HCT116 (cell line): ENCODE measurements at regions not wholly inside any gene's neighbourhood (a gene's known extent, or its start where the extent isn't known, plus 50 kb on each side); places are given as distances from the start of the nearest gene placed in this dataset.
"Not testable (repeated sequence)": the region's sequence is repeated elsewhere in the genome, so short reads cannot be mapped to it uniquely, and the experiment has no call there.

Experiments used
- ATAC-seq: fragments of 200-7000 bp; cut with Tn5 transposase; 2 replicates; pipeline ENCODE4 v1.9.1; 2020; ENCODE audit warnings: mild to moderate bottlenecking, moderate library complexity
- BruUV-seq: library from RNA; stranded (reverse); fragments of 400-500 nt; replicated peaks from 2 replicates; lab custom pipeline; 2021; lab: Mats Ljungman, UMichigan
- CTCF ChIA-PET: fragments of 300-600 bp; sonication (Branson Sonifier 250); formaldehyde crosslinking; loops from one replicate; lab custom pipeline; 2021; ENCODE audit warnings: antibody characterized with exemption; lab: Charles Lee
- POLR2A ChIA-PET: fragments of 300-600, 350-600 bp; sonication (Branson Sonifier 250); formaldehyde crosslinking; loops from one replicate; lab custom pipeline; 2021; ENCODE audit warnings: antibody characterized with exemption; lab: Charles Lee
- RAD21 ChIA-PET, 2 experiments: fragments of 300-600 bp; sonication (Branson Sonifier 250); formaldehyde crosslinking; loops; one replicate each; lab custom pipeline; 2023; ENCODE audit warnings: low total read pairs in 2 of 2; ENCODE audit not compliant: uncharacterized antibody in 2 of 2, unreplicated experiment in 2 of 2, low non-redundant PET in 1 of 2; lab: Charles Lee
- DNase-seq: peaks from one replicate; pipeline ENCODE4 v3.0.0-alpha.2; 2010; ENCODE audit warnings: low read depth, low spot score
- H2AFZ ChIP-seq: fragments of 200-600 bp; shearing (Covaris generic), sonication (generic); 2 replicates; pipeline ENCODE4 v1.6.1; 2017; ENCODE audit warnings: low read depth, mixed run types, mixed read lengths, antibody characterized with exemption, low read length; ENCODE audit not compliant: poor library complexity, severe bottlenecking
- H3K27ac ChIP-seq: 2 replicates; pipeline ENCODE4 v1.5.1; 2012; ENCODE audit warnings: low read depth, low read length
- H3K27me3 ChIP-seq: fragments of 200-600 bp; sonication (generic); 2 replicates; pipeline ENCODE4 v1.6.1; 2016; ENCODE audit warnings: mixed run types, low read length, mixed read lengths; ENCODE audit not compliant: insufficient read depth
- H3K36me3 ChIP-seq, 2 experiments: fragments of 200-500 bp in 1 of 2; fragments of 200-600 bp in 1 of 2; sonication (Bioruptor generic) in 1 of 2; sonication (generic) in 1 of 2; 2 replicates each; pipeline versions ENCODE4 v1.5.1 to v1.6.1; 2014 to 2016; ENCODE audit warnings: low read length in 2 of 2, inconsistent platforms in 1 of 2, mixed read lengths in 1 of 2, mixed run types in 1 of 2; ENCODE audit not compliant: insufficient read depth in 2 of 2, control insufficient read depth in 1 of 2
- H3K4me1 ChIP-seq, 2 experiments: fragments of 200-600 bp in 1 of 2; sonication (generic) in 1 of 2; 2 replicates each; pipeline versions ENCODE4 v1.5.1 to v1.6.1; 2012 to 2017; ENCODE audit warnings: low read length in 2 of 2, inconsistent platforms in 1 of 2, mild to moderate bottlenecking in 1 of 2, mixed read lengths in 1 of 2, mixed run types in 1 of 2, moderate library complexity in 1 of 2; ENCODE audit not compliant: insufficient read depth in 2 of 2, control insufficient read depth in 1 of 2
- H3K4me2 ChIP-seq: fragments of 200-600 bp; sonication (generic); 2 replicates; pipeline ENCODE4 v1.6.1; 2017; ENCODE audit warnings: mixed run types, low read length, mixed read lengths
- H3K4me3 ChIP-seq, 2 experiments: fragments of 200-600 bp in 1 of 2; sonication (generic) in 1 of 2; replicated peaks in 1 of 2; 2 replicates each; pipeline ENCODE4 v1.5.1; 2011 to 2016; ENCODE audit warnings: low read length in 2 of 2, control low read depth in 1 of 2, low read depth in 1 of 2, mild to moderate bottlenecking in 1 of 2, mixed read lengths in 1 of 2, mixed run types in 1 of 2
- H3K79me2 ChIP-seq: fragments of 200-600 bp; sonication (generic); 2 replicates; pipeline ENCODE4 v1.6.1; 2017; ENCODE audit warnings: mild to moderate bottlenecking, mixed run types, low read length, moderate library complexity, mixed read lengths; ENCODE audit not compliant: insufficient read depth
- H3K9ac ChIP-seq: fragments of 200-600 bp; sonication (generic); 2 replicates; pipeline ENCODE4 v1.6.1; 2016; ENCODE audit warnings: low read length, mixed read lengths
- H3K9me2 ChIP-seq: fragments of 200-600 bp; sonication (generic), shearing (Covaris generic); 2 replicates; pipeline ENCODE4 v1.6.1; 2017; ENCODE audit warnings: mixed run types, mild to moderate bottlenecking, moderate library complexity; ENCODE audit not compliant: insufficient read depth
- H3K9me3 ChIP-seq, 2 experiments: fragments of 200-500 bp in 1 of 2; fragments of 200-600 bp in 1 of 2; sonication (Bioruptor generic) in 1 of 2; sonication (generic) in 1 of 2; 2 replicates each; pipeline ENCODE4 v1.6.1; 2014 to 2017; ENCODE audit warnings: low read length in 2 of 2, mixed read lengths in 2 of 2, inconsistent platforms in 1 of 2, low read depth in 1 of 2, mild to moderate bottlenecking in 1 of 2, mixed run types in 1 of 2, moderate library complexity in 1 of 2; ENCODE audit not compliant: control insufficient read depth in 1 of 2, insufficient read depth in 1 of 2
- H4K20me1 ChIP-seq: fragments of 200-600 bp; sonication (generic), shearing (Covaris generic); 2 replicates; pipeline ENCODE4 v1.6.1; 2017; ENCODE audit warnings: mixed run types, mild to moderate bottlenecking, moderate library complexity; ENCODE audit not compliant: insufficient read depth
- CBX3 ChIP-seq: IDR thresholded peaks from 2 replicates; pipeline ENCODE4 v1.6.1; 2012; ENCODE audit warnings: low read depth
- CTCF ChIP-seq, 3 experiments: fragments of 200-600 bp in 1 of 3; sonication (generic) in 1 of 3; IDR thresholded peaks in 2 of 3; conservative IDR thresholded peaks in 1 of 3; 2 replicates each; pipeline ENCODE4 v1.5.1; 2012 to 2017; ENCODE audit warnings: low read depth in 2 of 3, low read length in 2 of 3, antibody characterized with exemption in 1 of 3, borderline replicate concordance in 1 of 3, control low read depth in 1 of 3, mild to moderate bottlenecking in 1 of 3, mixed read lengths in 1 of 3, mixed run types in 1 of 3, moderate library complexity in 1 of 3; ENCODE audit not compliant: insufficient read depth in 1 of 3
- MAX ChIP-seq: IDR thresholded peaks from 2 replicates; pipeline ENCODE4 v1.6.1; 2012
- SP1 ChIP-seq: IDR thresholded peaks from 2 replicates; pipeline ENCODE4 v1.6.1; 2012; ENCODE audit warnings: low read depth
- TCF7L2 ChIP-seq: IDR thresholded peaks from 2 replicates; pipeline ENCODE4 v1.7.0; 2011; ENCODE audit warnings: borderline replicate concordance, inconsistent platforms; ENCODE audit not compliant: insufficient read depth, insufficient read length; ENCODE audit errors: extremely low read depth
- YY1 ChIP-seq: IDR thresholded peaks from 2 replicates; pipeline ENCODE4 v1.6.1; 2011; ENCODE audit warnings: low read length, low read depth, moderate library complexity, mild to moderate bottlenecking; ENCODE audit not compliant: insufficient replicate concordance; ENCODE audit errors: extremely low read depth
- intact Hi-C: fragments of 100-400 bp; cut with micrococcal nuclease; formaldehyde crosslinking; loops from 2 replicates; pipeline ENCODE4 v1.10.0; 2022

GRCh38 chr5:163165277-163165676 lies 272.1 kb upstream of the CCNG1 start:
- Histone ChIP-seq H3K4me2 (no peak overlapping the region), H3K9ac (no peak overlapping the region), H4K20me1 (no peaks in the 10 kb centered on the region), H3K4me3 (no peak overlapping the region), H2AFZ (no peak overlapping the region), H3K9me2 (no peaks in the 10 kb centered on the region), H3K36me3 (no peaks in the 10 kb centered on the region), H3K27me3 (no peaks in the 10 kb centered on the region), H3K4me1 (no peaks in the 10 kb centered on the region), H3K9me3 (no peaks in the 10 kb centered on the region), H3K79me2 (no peaks in the 10 kb centered on the region), H3K27ac (no peak overlapping the region)
- ATAC-seq (no peak), DNase-seq (no peak)
- ChIA-PET CTCF (no interaction called here), POLR2A (no interaction called here), RAD21 (no interaction called here)
- no TSS peak for BruUV-seq
- no peak for TF ChIP-seq CBX3
- no peak for TF ChIP-seq TCF7L2
- no peak for TF ChIP-seq SP1
- no peak for TF ChIP-seq MAX
- no peak for TF ChIP-seq CTCF (IDR thresholded peaks at IDR 0.05 in 2 of 3, conservative IDR thresholded peaks at IDR 0.05 in 1 of 3; ENCODE audit: borderline replicate concordance in 1 of 3, insufficient read depth in 1 of 3, low read depth in 2 of 3, low read length in 2 of 3)
- TF ChIP-seq YY1, result no peak
- intact Hi-C loops, result no loop called here

- RAD21 ChIA-PET, ATAC-seq, H3K9me3 ChIP-seq, H3K9ac ChIP-seq, H2AFZ ChIP-seq, H3K36me3 ChIP-seq, CTCF ChIA-PET, H3K79me2 ChIP-seq, H4K20me1 ChIP-seq, H3K27ac ChIP-seq, H3K27me3 ChIP-seq, BruUV-seq, H3K4me3 ChIP-seq, H3K9me2 ChIP-seq, H3K4me2 ChIP-seq, intact Hi-C loops, H3K4me1 ChIP-seq, DNase-seq, POLR2A ChIA-PET: not testable (repeated sequence)
These were observed 267.2 kb upstream of the CCNG1 start for GRCh38 chr5:163170161-163170560.
